GM12878 (cell line): ENCODE measurements at regions not wholly inside any gene's neighbourhood (a gene's known extent, or its start where the extent isn't known, plus 50 kb on each side); places are given as distances from the start of the nearest gene placed in this dataset.

Experiments used
- CEBPZ ChIP-seq: fragments of 150-350 bp; IDR thresholded peaks from 2 replicates; pipeline ENCODE4 v1.6.1; 2016; ENCODE audit warnings: low read depth, low read length
- FOS ChIP-seq: IDR thresholded peaks from 3 replicates; pipeline ENCODE4 v1.6.1; 2011; ENCODE audit warnings: borderline replicate concordance; ENCODE audit not compliant: insufficient read length; ENCODE audit errors: extremely low read depth
- FOXK2 ChIP-seq: fragments of 450-650 bp; IDR thresholded peaks from 2 replicates; pipeline ENCODE4 v1.6.1; 2017; ENCODE audit warnings: mild to moderate bottlenecking, moderate library complexity
- HDAC2 ChIP-seq: fragments of 200-600 bp; sonication (generic); IDR thresholded peaks from 2 replicates; pipeline ENCODE4 v1.6.1; 2017
- IRF4 ChIP-seq: IDR thresholded peaks from 2 replicates; pipeline ENCODE4 v1.6.1; 2011; ENCODE audit warnings: low read depth, low read length
- JUNB ChIP-seq: IDR thresholded peaks from 2 replicates; pipeline ENCODE4 v1.6.1; 2016; ENCODE audit warnings: antibody characterized with exemption, mild to moderate bottlenecking
- MTA2 ChIP-seq: fragments of 450-650 bp; IDR thresholded peaks from 2 replicates; pipeline ENCODE4 v1.6.1; 2016; ENCODE audit warnings: low read depth, mild to moderate bottlenecking, moderate library complexity
- NFIC ChIP-seq: IDR thresholded peaks from 2 replicates; pipeline ENCODE4 v1.6.1; 2012; ENCODE audit warnings: low read depth, mild to moderate bottlenecking, inconsistent platforms, low read length, moderate library complexity
- NKRF ChIP-seq: fragments of 450-650 bp; conservative IDR thresholded peaks from 2 replicates; pipeline ENCODE4 v1.6.1; 2017; ENCODE audit warnings: mild to moderate bottlenecking, moderate library complexity
- RAD21 ChIP-seq: IDR thresholded peaks from 2 replicates; pipeline ENCODE4 v1.6.1; 2011; ENCODE audit warnings: mild to moderate bottlenecking, low read depth, low read length, moderate library complexity; ENCODE audit not compliant: insufficient read depth
- RCOR1 ChIP-seq: conservative IDR thresholded peaks from 2 replicates; pipeline ENCODE4 v1.6.1; 2012; ENCODE audit warnings: low read depth, low read length, improper control_type of control experiment
- REST ChIP-seq: IDR thresholded peaks from 2 replicates; pipeline ENCODE4 v1.6.1; 2012; ENCODE audit warnings: mild to moderate bottlenecking, low read depth, low read length
- USF2 ChIP-seq: IDR thresholded peaks from 2 replicates; pipeline ENCODE4 v1.6.1; 2011; ENCODE audit warnings: low read depth, low read length, improper control_type of control experiment, borderline replicate concordance
- WRNIP1 ChIP-seq: IDR thresholded peaks from 2 replicates; pipeline ENCODE4 v1.6.1; 2011; ENCODE audit warnings: low read depth, low read length, improper control_type of control experiment, borderline replicate concordance
- ZBTB40 ChIP-seq: fragments of 450-650 bp; IDR thresholded peaks from 2 replicates; pipeline ENCODE4 v1.6.1; 2016; ENCODE audit warnings: mild to moderate bottlenecking, moderate library complexity, borderline replicate concordance
- ZNF274 ChIP-seq: IDR thresholded peaks from one replicate; pipeline ENCODE4 v1.8.0; 2011; ENCODE audit not compliant: insufficient read length, insufficient read depth

- no peak for TF ChIP-seq ZBTB40
- no peak for TF ChIP-seq IRF4
- no peak for TF ChIP-seq NKRF
- no peak for TF ChIP-seq CEBPZ
- TF ChIP-seq MTA2, result no peak
- no peak for TF ChIP-seq JUNB
- no peak for TF ChIP-seq HDAC2
- no peak for TF ChIP-seq REST
- TF ChIP-seq ZNF274, result no peak
- no peak for TF ChIP-seq USF2
- TF ChIP-seq FOS, result no peak
- no peak for TF ChIP-seq RCOR1
- TF ChIP-seq NFIC, result peak; percentile 82
- peak; percentile 18; the same call in 1 of the 2 replicates for TF ChIP-seq RAD21
- no peak for TF ChIP-seq WRNIP1
- TF ChIP-seq FOXK2, result no peak
These were observed 184.9 kb downstream of the UBE2E3 start (continued) for GRCh38 chr2:181165199-181165868.
